Small intestine (tissue), 7 donors: ENCODE measurements at regions not wholly inside any gene's neighbourhood (a gene's known extent, or its start where the extent isn't known, plus 50 kb on each side); places are given as distances from the start of the nearest gene placed in this dataset.

Experiments used
- DNase-seq, 2 donors: peaks; one replicate each; pipeline versions ENCODE4 v3.0.0 to v3.0.0-alpha.2; 2013
- FAIRE-seq: peaks from 2 replicates; lab custom pipeline; 2012; peaks lifted over from hg19 to GRCh38; lab: Jason Lieb, UNC
- H3K27ac ChIP-seq, 3 donors: one replicate each; pipeline ENCODE4 v1.5.1; 2013; ENCODE audit warnings: low read length in 2 of 3, mild to moderate bottlenecking in 2 of 3, control low read depth in 1 of 3, inconsistent platforms in 1 of 3, low read depth in 1 of 3, moderate library complexity in 1 of 3
- H3K27me3 ChIP-seq, 3 donors: one replicate each; pipeline ENCODE4 v1.6.1; 2013; ENCODE audit warnings: low read length in 3 of 3, inconsistent platforms in 1 of 3; ENCODE audit not compliant: control insufficient read depth in 3 of 3, insufficient read depth in 3 of 3
- H3K36me3 ChIP-seq, 3 donors: one replicate each; pipeline ENCODE4 v1.6.1; 2013; ENCODE audit warnings: low read length in 3 of 3, inconsistent platforms in 1 of 3, low read depth in 1 of 3, mild to moderate bottlenecking in 1 of 3, moderate library complexity in 1 of 3; ENCODE audit not compliant: control insufficient read depth in 3 of 3, insufficient read depth in 2 of 3
- H3K4me1 ChIP-seq, 3 donors: one replicate each; pipeline ENCODE4 v1.6.1; 2013; ENCODE audit warnings: low read length in 2 of 3, inconsistent platforms in 1 of 3, low read depth in 1 of 3, mild to moderate bottlenecking in 1 of 3, moderate library complexity in 1 of 3; ENCODE audit not compliant: control insufficient read depth in 3 of 3, insufficient read depth in 2 of 3
- H3K4me3 ChIP-seq, 3 donors: one replicate each; pipeline ENCODE4 v1.5.1; 2013; ENCODE audit warnings: low read length in 3 of 3, control low read depth in 1 of 3, inconsistent platforms in 1 of 3, low read depth in 1 of 3, mild to moderate bottlenecking in 1 of 3, moderate library complexity in 1 of 3
- H3K9me3 ChIP-seq, 2 donors: one replicate each; pipeline ENCODE4 v1.6.1; 2013; ENCODE audit warnings: low read depth in 1 of 2, low read length in 1 of 2; ENCODE audit not compliant: control insufficient read depth in 2 of 2, insufficient read depth in 1 of 2
- WGBS, 3 donors: extraction: QIAGEN DNeasy Blood & Tissue Kit; methylation state at CpG; one replicate each; pipeline ENCODE4 v1.1.7; 2013; 5-methylcytosine and 5-hydroxymethylcytosine counted together
- donor health status: healthy with polysubstance abuse.
- donor health status: control.
- donor health status: control.
- donor health status: Bipolar disorder and iron deficiency.
- donor health status: healthy.

DNA sequence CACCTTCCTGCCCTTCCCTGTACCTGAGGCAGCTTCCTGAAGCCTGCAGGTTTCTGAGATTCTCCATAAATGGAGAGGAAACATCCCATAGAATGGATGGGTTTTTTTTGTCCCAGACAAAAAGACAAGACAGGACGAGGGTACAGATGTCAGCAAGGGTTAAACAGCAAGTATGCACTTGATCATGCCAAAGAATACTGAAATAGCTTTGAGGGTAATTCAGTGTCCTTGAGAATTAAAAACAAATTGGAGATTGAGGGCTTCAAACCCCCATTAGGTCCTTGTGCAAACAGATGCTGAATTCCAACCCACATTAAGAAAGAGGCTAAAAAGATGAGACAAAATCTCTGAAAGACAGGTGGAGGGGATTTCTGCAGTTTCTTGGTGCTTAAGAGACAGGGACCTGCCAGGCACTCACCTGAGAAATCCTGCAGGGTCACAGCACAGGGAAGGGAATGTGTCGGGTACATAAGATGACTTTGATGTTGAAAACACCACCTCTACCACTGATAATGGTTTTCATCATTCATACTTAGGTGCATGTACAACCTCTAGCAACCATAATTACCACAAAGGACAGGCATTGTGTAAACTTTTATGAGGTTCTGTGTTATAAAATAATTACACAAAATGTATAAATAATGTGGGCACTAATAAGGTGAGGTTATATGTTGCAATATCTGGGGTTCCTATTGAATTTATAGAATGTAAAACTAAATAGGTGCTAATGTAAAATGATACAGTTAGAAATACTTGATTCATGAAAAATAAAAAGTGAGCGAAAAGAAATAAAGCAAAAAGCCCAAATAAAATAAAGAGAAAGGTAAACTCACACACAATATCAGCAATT, 107.1 kb upstream of the TOP3B start:
- peaks cover 0 to 6% (median 0%) of the 10 kb centered on the region in 3 donors for H3K27me3 ChIP-seq
- no peak for FAIRE-seq
- no peaks in the 10 kb centered on the region for H3K36me3 ChIP-seq

DNA sequence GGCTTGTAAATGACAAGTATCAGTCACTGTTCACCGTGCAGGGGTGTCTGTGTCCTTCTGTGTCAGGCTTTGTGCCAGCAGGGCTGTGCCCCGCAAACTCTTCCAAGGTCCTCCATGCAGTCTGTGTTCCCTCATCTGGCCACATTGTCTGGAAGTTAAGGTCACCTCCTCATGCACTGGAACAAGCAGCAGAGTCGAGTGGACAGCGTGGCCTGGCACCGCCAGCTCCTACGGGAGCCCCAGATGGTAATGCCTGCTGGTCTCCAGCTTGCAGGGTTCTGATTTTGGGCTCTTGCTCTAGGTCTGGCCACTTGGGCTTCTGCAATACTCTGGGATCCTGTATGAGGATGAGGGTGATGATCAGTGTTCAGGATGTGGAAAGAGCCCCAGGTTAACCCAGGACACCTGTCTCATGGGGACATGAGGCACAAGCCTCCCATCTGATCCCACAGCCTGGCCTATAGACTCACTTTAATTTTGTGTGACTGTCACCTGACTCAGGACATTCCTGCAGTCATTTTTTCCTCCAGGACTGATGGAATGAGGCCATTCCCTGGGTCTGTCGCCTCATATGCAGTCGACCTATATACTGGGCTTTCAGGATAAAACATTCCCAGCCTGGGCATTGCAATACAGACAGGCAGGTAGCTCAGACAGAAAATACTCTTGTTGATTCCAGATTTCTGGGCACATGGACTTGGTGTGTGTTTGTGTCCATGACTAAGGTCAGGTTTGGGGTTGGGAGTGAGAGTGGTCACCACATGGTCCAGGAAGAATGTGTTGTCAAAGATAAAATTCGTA, 106.3 kb upstream of the TOP3B start:
- DNase-seq (no peak), FAIRE-seq (no peak)
- H3K4me3 ChIP-seq, result no peak overlapping the region
- H3K27ac ChIP-seq, result no peak overlapping the region
- 71 to 72% (median 71%) methylated on average over 9 of the region's 9 CpGs for WGBS, 3 donors
- H3K36me3 ChIP-seq, result no peaks in the 10 kb centered on the region
- H3K4me1 ChIP-seq, result no peaks in the 10 kb centered on the region
- H3K9me3 ChIP-seq, result no peaks in the 10 kb centered on the region
- H3K27me3 ChIP-seq, result peaks cover 0 to 8% (median 0%) of the 10 kb centered on the region in 3 donors

More for the DNA sequence above, 107.1 kb upstream of the TOP3B start:
- Histone ChIP-seq H3K4me3 (no peak overlapping the region), H3K9me3 (no peaks in the 10 kb centered on the region), H3K27ac (no peak overlapping the region), H3K4me1 (no peaks in the 10 kb centered on the region)
- 42 to 58% (median 46%) methylated on average over 3 of the region's 3 CpGs for WGBS, 3 donors
- no peak for DNase-seq

DNA sequence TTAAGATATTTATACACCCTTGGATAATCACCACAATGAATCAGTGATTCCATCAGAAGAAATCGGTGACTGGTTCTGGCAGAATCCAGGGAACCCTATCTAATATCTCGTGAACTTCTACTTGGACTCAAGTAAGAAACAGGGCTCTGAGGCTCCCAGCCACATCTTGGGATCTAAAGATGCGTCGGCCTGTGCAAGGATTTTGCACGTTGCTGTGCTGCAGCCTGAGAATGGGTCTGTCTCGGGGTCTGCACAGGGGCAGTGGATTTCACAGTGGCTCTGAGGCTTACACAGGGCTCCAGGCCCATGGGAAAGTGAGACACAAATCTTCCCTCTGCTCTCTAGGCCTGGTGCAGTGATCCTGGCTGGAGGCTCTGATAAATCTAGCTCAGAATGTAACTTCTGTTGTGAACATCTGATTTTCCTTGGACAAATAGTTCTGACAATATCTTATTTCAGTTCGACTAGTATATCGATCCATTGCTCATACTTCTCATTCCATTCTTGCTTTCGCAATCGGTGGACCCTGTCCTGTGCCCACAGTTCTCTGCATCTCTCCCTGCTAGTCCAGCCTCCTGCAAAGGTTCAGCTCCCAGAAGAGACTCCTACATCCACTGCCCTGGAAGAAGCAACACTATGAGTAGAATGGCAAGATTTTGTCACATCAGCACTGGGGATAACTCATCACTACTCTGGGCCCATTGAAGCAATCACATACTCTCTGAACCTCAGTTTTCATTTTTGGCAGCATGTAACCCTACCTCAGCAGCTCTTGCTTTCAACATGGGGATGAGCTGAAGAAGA, 105.5 kb upstream of the TOP3B start:
- FAIRE-seq (no peak), DNase-seq (no peak)
- Histone ChIP-seq H3K9me3 (no peaks in the 10 kb centered on the region), H3K27ac (no peak overlapping the region), H3K36me3 (no peaks in the 10 kb centered on the region), H3K27me3 (peaks cover 0 to 12% (median 0%) of the 10 kb centered on the region in 3 donors), H3K4me3 (no peak overlapping the region), H3K4me1 (no peaks in the 10 kb centered on the region)
- WGBS, 3 donors, result 69 to 84% (median 75%) methylated on average over 10 of the region's 10 CpGs

DNA sequence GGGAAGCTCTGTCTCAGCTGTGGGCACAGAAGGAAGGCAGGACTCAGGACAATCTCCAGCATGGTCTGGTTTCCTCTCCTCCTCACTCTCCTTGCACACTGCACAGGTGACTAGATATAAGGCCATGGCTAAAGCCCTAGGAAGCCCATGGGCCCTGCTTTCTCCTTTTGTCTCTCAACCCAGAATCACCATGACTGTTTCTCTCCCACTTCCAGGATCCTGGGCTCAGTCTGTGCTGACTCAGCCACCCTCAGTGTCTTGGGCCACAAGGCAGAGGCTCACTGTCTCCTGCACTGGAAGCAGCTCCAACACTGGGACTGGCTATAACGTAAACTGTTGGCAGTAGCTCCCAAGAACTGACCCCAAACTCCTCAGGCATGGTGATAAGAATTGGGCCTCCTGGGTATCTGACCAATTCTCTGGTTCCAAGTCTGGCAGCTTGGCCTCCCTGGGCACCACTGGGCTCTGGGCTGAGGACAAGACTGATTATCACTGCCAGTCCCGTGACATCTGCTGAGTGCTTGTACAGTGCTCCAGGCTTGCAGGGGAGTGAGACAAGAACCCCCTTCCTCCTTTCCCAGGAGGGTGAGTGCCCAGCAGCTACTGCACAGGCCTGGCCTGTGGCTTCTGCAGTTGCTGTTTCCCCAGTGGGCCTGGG, 104.0 kb upstream of the TOP3B start:
- H3K9me3 ChIP-seq, result no peaks in the 10 kb centered on the region
- 53 to 80% (median 75%) methylated on average over 2 of the region's 2 CpGs for WGBS, 3 donors
- H3K4me3 ChIP-seq, result no peak overlapping the region
- H3K27me3 ChIP-seq, result peaks cover 0 to 12% (median 0%) of the 10 kb centered on the region in 3 donors
- H3K27ac ChIP-seq, result no peak overlapping the region
- no peaks in the 10 kb centered on the region for H3K36me3 ChIP-seq
- DNase-seq (no peak), FAIRE-seq (no peak)
- no peaks in the 10 kb centered on the region for H3K4me1 ChIP-seq

DNA sequence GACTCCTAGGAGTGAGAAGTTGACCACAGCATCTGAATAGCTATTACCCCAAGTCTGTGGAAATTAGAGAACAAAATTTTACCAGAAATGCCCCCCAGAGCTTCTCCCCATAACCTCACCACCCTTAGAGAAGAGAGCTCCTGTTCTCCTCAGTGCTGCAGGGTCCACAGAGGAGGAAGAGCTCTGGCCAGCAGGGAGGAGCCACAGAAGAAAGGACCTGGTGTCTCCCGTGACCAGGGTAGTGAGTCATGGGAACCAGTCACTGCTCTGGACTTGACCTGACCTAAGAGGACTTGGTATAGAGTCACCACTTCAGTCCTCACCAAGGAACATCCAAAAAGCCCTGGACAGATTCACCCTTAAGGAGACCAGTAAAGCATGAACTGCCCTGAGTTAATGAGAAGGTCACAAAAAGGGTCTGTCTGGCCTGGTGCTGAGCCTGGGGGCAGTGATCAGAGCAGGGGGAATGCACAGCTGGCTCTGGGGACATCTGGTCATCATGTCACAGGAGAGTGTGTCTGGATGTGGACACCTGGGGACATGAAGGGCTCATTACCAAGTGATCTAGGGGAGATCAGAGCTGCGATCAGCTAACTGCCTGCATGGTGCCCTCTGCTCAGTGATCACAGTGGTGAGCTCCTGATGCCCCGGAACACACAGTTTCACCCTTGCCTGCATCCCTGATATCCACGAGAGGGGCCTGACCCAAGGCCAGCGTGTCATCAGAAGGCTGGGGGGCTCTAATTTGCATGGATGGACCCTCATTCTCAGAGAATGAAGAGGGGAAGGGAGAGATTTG, 103.3 kb upstream of the TOP3B start:
- no peaks in the 10 kb centered on the region for H3K36me3 ChIP-seq
- FAIRE-seq (no peak), DNase-seq (no peak)
- H3K9me3 ChIP-seq, result no peaks in the 10 kb centered on the region
- H3K27me3 ChIP-seq, result peaks cover 0 to 16% (median 0%) of the 10 kb centered on the region in 3 donors
- H3K27ac ChIP-seq, result no peak overlapping the region
- H3K4me1 ChIP-seq, result no peaks in the 10 kb centered on the region
- WGBS, 3 donors, result 51 to 64% (median 53%) methylated on average over 5 of the region's 5 CpGs
- no peak overlapping the region for H3K4me3 ChIP-seq

DNA sequence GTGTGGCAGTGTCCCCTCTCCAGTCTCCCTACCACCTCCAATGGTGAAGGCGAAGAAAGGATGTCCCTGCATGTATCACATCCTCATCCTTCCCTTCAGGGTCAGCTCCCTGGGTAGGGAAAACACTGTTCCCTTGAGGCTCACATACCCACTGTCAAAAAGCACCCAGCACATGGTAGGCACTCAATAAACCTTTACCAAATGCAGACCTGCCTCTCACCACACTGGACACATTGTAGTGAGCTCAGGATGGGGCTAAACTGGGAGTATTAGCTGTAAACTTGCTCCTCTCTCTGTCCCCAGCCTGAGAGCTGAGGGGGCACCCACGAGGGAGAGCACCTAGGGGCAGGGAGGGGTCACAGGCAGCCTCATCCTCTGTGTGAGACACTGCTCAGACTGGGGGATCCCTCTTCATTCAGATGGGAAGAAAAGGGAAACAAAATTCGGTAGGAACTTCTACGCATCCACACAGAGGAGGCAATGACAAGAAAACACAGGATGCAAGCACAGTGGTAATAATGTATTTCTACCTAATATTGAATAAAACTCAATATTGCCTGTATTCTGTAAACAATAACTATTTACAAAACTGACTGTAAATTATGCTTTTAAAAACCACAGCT, 101.6 kb upstream of the TOP3B start:
- peaks cover 0 to 16% (median 4%) of the 10 kb centered on the region in 3 donors for H3K27me3 ChIP-seq
- 30 to 33% (median 32%) methylated on average over 4 of the region's 4 CpGs for WGBS, 3 donors
- no peaks in the 10 kb centered on the region for H3K36me3 ChIP-seq
- no peak overlapping the region for H3K27ac ChIP-seq
- no peak overlapping the region for H3K4me3 ChIP-seq
- no peak for DNase-seq
- no peaks in the 10 kb centered on the region for H3K9me3 ChIP-seq
- no peak for FAIRE-seq
- H3K4me1 ChIP-seq, result no peaks in the 10 kb centered on the region

DNA sequence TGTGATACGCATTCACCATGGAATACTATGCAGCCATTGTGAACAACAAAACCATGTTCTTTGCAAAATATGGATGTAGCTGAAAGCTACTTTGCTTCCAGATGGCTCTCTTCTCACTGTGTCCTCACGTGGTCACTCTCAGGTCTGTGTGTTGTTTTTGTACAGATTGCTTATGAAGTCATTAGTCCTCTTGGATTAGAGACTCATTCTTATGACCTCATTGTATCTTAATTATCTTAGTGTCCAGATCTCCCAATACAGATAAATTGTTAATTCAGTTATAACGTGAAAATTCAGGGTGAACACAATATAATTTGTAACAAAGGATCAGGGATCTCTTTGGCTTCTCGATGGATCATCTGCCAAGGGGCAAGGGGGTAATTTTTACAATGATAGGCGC, 100.4 kb upstream of the TOP3B start:
- 54 to 59% (median 55%) methylated on average over 5 of the region's 5 CpGs for WGBS, 3 donors
- Histone ChIP-seq H3K36me3 (no peaks in the 10 kb centered on the region), H3K4me1 (no peaks in the 10 kb centered on the region), H3K27ac (no peak overlapping the region), H3K9me3 (no peaks in the 10 kb centered on the region), H3K27me3 (peaks cover 0 to 16% (median 4%) of the 10 kb centered on the region in 3 donors), H3K4me3 (no peak overlapping the region)
- FAIRE-seq (no peak), DNase-seq (no peak)
